Neuronal stem cell (in vitro differentiated cells): ENCODE measurements at regions not wholly inside any gene's neighbourhood (a gene's known extent, or its start where the extent isn't known, plus 50 kb on each side); places are given as distances from the start of the nearest gene placed in this dataset.

Experiments
- DNase-seq: peaks from one replicate; pipeline ENCODE4 v3.0.0-alpha.2; 2013; ENCODE audit warnings: low spot score
- H2AFZ ChIP-seq: one replicate; pipeline ENCODE4 v1.6.1; 2013; ENCODE audit warnings: mild to moderate bottlenecking, low read length, inconsistent platforms
- H2AK5ac ChIP-seq: 2 replicates; pipeline ENCODE4 v1.6.1; 2013; ENCODE audit warnings: low read depth, mild to moderate bottlenecking, inconsistent platforms, low read length, moderate library complexity, mixed read lengths
- H2BK120ac ChIP-seq: 2 replicates; pipeline ENCODE4 v1.6.1; 2013; ENCODE audit warnings: low read depth, mild to moderate bottlenecking, inconsistent platforms, low read length, moderate library complexity, mixed read lengths
- H2BK12ac ChIP-seq: one replicate; pipeline ENCODE4 v1.6.1; 2013; ENCODE audit warnings: low read length, inconsistent platforms
- H2BK15ac ChIP-seq: 2 replicates; pipeline ENCODE4 v1.6.1; 2013; ENCODE audit warnings: mild to moderate bottlenecking, low read length, inconsistent platforms, mixed read lengths
- H2BK5ac ChIP-seq: one replicate; pipeline ENCODE4 v1.6.1; 2013; ENCODE audit warnings: inconsistent platforms, mild to moderate bottlenecking, low read length, moderate library complexity
- H3K14ac ChIP-seq: one replicate; pipeline ENCODE4 v1.6.1; 2013; ENCODE audit warnings: low read length, inconsistent platforms
- H3K18ac ChIP-seq: 2 replicates; pipeline ENCODE4 v1.6.1; 2013; ENCODE audit warnings: low read length, inconsistent platforms
- H3K23ac ChIP-seq: 2 replicates; pipeline ENCODE4 v1.6.1; 2013; ENCODE audit warnings: low read depth, mild to moderate bottlenecking, mixed read lengths, low read length, inconsistent platforms; ENCODE audit not compliant: poor library complexity
- H3K27ac ChIP-seq: replicated peaks from 3 replicates; pipeline ENCODE4 v1.5.1; 2013; ENCODE audit warnings: low read length, inconsistent platforms
- H3K27me3 ChIP-seq, 3 experiments: 2 replicates each; pipeline ENCODE4 v1.6.1; 2013; ENCODE audit warnings: low read length in 3 of 3, mild to moderate bottlenecking in 2 of 3, inconsistent platforms in 1 of 3, low read depth in 1 of 3, mixed read lengths in 1 of 3, moderate library complexity in 1 of 3; ENCODE audit not compliant: control insufficient read depth in 3 of 3, insufficient read depth in 3 of 3
- H3K36me3 ChIP-seq, 2 donors: replicated peaks in 1 of 2; 2 replicates each; pipeline ENCODE4 v1.6.1; 2013; ENCODE audit warnings: low read length in 2 of 2; ENCODE audit not compliant: control insufficient read depth in 2 of 2, insufficient read depth in 2 of 2
- H3K4ac ChIP-seq: 2 replicates; pipeline ENCODE4 v1.6.1; 2013; ENCODE audit warnings: inconsistent platforms, mild to moderate bottlenecking, low read length, moderate library complexity
- H3K4me1 ChIP-seq, 2 donors: 1 replicate in 1 of 2; 2 replicates in 1 of 2; pipeline ENCODE4 v1.6.1; 2013; ENCODE audit warnings: low read length in 2 of 2, low read depth in 1 of 2; ENCODE audit not compliant: control insufficient read depth in 2 of 2, insufficient read depth in 1 of 2
- H3K4me2 ChIP-seq: one replicate; pipeline ENCODE4 v1.6.1; 2013; ENCODE audit warnings: mild to moderate bottlenecking, low read length, inconsistent platforms; ENCODE audit not compliant: insufficient read depth, poor library complexity, severe bottlenecking
- H3K4me3 ChIP-seq, 2 donors: 2 replicates each; pipeline ENCODE4 v1.5.1; 2013; ENCODE audit warnings: low read length in 2 of 2, mild to moderate bottlenecking in 2 of 2, inconsistent platforms in 1 of 2, moderate library complexity in 1 of 2
- H3K79me1 ChIP-seq: one replicate; pipeline ENCODE4 v1.6.1; 2013; ENCODE audit warnings: low read depth, mild to moderate bottlenecking, inconsistent platforms, low read length, moderate library complexity
- H3K9ac ChIP-seq: one replicate; pipeline ENCODE4 v1.6.1; 2013; ENCODE audit warnings: mild to moderate bottlenecking, low read depth, low read length, inconsistent platforms; ENCODE audit not compliant: poor library complexity
- H3K9me3 ChIP-seq, 2 donors: replicated peaks in 1 of 2; 2 replicates each; pipeline versions ENCODE3 to v1.6.1; 2013; ENCODE audit warnings: low read length in 2 of 2, mild to moderate bottlenecking in 2 of 2, inconsistent platforms in 1 of 2, low read depth in 1 of 2, mixed read lengths in 1 of 2, moderate library complexity in 1 of 2; ENCODE audit not compliant: control insufficient read depth in 2 of 2, insufficient read depth in 1 of 2
- H4K8ac ChIP-seq: one replicate; pipeline ENCODE4 v1.6.1; 2013; ENCODE audit warnings: low read depth, mild to moderate bottlenecking, inconsistent platforms, low read length, moderate library complexity
- H4K91ac ChIP-seq: one replicate; pipeline ENCODE4 v1.6.1; 2013; ENCODE audit warnings: low read length, low read depth, mild to moderate bottlenecking, inconsistent platforms; ENCODE audit not compliant: poor library complexity
- WGBS, 2 donors: extraction: QIAGEN DNeasy Blood & Tissue Kit; methylation state at CpG; one replicate each; pipeline ENCODE4 v1.1.7; 2013; ENCODE audit warnings: missing lambda C conversion rate in 2 of 2, mixed read lengths in 1 of 2; ENCODE audit not compliant: insufficient read length in 2 of 2, insufficient replicate concordance in 1 of 2; ENCODE audit errors: extremely low coverage in 2 of 2; 5-methylcytosine and 5-hydroxymethylcytosine counted together

GRCh38 chr10:30788307-30788706, 158.8 kb upstream of the LYZL2 start:
- Histone ChIP-seq H3K23ac (no peak overlapping the region), H2AK5ac (no peak overlapping the region), H3K14ac (no peak overlapping the region), H3K27me3 (peaks cover 0 to 6% (median 0%) of the 10 kb centered on the region in 3 experiments), H3K79me1 (no peaks in the 10 kb centered on the region), H3K18ac (no peak overlapping the region), H3K27ac (no peak overlapping the region), H3K9me3 (peaks cover 4 to 5% of the 10 kb centered on the region in 2 donors), H3K36me3 (no peaks in the 10 kb centered on the region), H2BK12ac (no peak overlapping the region), H3K4me2 (no peak overlapping the region), H2AFZ (no peak overlapping the region), H4K91ac (no peak overlapping the region), H3K4ac (no peak overlapping the region), H4K8ac (no peak overlapping the region), H2BK120ac (no peak overlapping the region), H2BK5ac (no peak overlapping the region), H3K4me1 (peaks cover 7 to 8% of the 10 kb centered on the region in 2 donors), H2BK15ac (no peak overlapping the region), H3K4me3 (no peak overlapping the region), H3K9ac (no peak overlapping the region)
- DNase-seq, result no peak
- no CpG with 5 or more reads among the region's 3 CpGs for WGBS, 2 donors

- H2BK12ac ChIP-seq, result no peak overlapping the region
- peaks cover 0 to 6% (median 0%) of the 10 kb centered on the region in 3 experiments for H3K27me3 ChIP-seq
- no peak overlapping the region for H3K4ac ChIP-seq
- WGBS, 2 donors, result no CpG with 5 or more reads among the region's 2 CpGs
- H3K79me1 ChIP-seq, result no peaks in the 10 kb centered on the region
- H4K8ac ChIP-seq, result no peak overlapping the region
- no peak overlapping the region for H3K27ac ChIP-seq
- no peaks in the 10 kb centered on the region for H3K9me3 ChIP-seq
- H3K4me1 ChIP-seq, result peaks cover 7 to 8% of the 10 kb centered on the region in 2 donors
- H3K18ac ChIP-seq, result no peak overlapping the region
- H2BK120ac ChIP-seq, result no peak overlapping the region
- H2AFZ ChIP-seq, result no peak overlapping the region
- no peak overlapping the region for H4K91ac ChIP-seq
- no peak overlapping the region for H3K23ac ChIP-seq
- H3K14ac ChIP-seq, result no peak overlapping the region
- no peak overlapping the region for H3K4me2 ChIP-seq
- H3K9ac ChIP-seq, result no peak overlapping the region
- no peak overlapping the region for H2BK15ac ChIP-seq
- no peak for DNase-seq
- H3K4me3 ChIP-seq, result no peak overlapping the region
- H2BK5ac ChIP-seq, result no peak overlapping the region
- no peaks in the 10 kb centered on the region for H3K36me3 ChIP-seq
- H2AK5ac ChIP-seq, result no peak overlapping the region
Observed at GRCh38 chr10:30786906-30787305, 157.4 kb upstream of the LYZL2 start.

- Histone ChIP-seq H2BK15ac (no peak overlapping the region), H3K18ac (no peak overlapping the region), H3K9ac (no peak overlapping the region), H3K4me1 (peaks cover 8 to 12% of the 10 kb centered on the region in 2 donors), H3K4me3 (no peak overlapping the region), H4K8ac (no peak overlapping the region), H2BK5ac (no peak overlapping the region), H3K27me3 (peaks cover 0 to 6% (median 0%) of the 10 kb centered on the region in 3 experiments), H2BK12ac (no peak overlapping the region), H3K4ac (no peak overlapping the region), H2AK5ac (no peak overlapping the region), H4K91ac (no peak overlapping the region), H3K14ac (no peak overlapping the region), H3K36me3 (no peaks in the 10 kb centered on the region), H2AFZ (peak overlapping the region; percentile 90), H3K9me3 (no peaks in the 10 kb centered on the region), H3K4me2 (no peak overlapping the region), H3K79me1 (no peaks in the 10 kb centered on the region), H3K27ac (no peak overlapping the region), H2BK120ac (no peak overlapping the region), H3K23ac (no peak overlapping the region)
- DNase-seq, result no peak
Observed at GRCh38 chr10:30786131-30786530, 156.6 kb upstream of the LYZL2 start.

- peak overlapping the region; percentile 48 to 68 for H3K4me3 ChIP-seq
- no peaks in the 10 kb centered on the region for H3K9me3 ChIP-seq
- no peaks in the 10 kb centered on the region for H3K36me3 ChIP-seq
- H3K18ac ChIP-seq, result peak overlapping the region; percentile 84
- peak overlapping the region; percentile 54 for H2BK5ac ChIP-seq
- H2AFZ ChIP-seq, result peak overlapping the region; percentile 90
- no peak overlapping the region for H4K8ac ChIP-seq
- H3K14ac ChIP-seq, result no peak overlapping the region
- H3K4ac ChIP-seq, result no peak overlapping the region
- H2BK12ac ChIP-seq, result no peak overlapping the region
- H3K23ac ChIP-seq, result no peak overlapping the region
- peak overlapping the region; percentile 54 for H3K4me2 ChIP-seq
- no CpG with 5 or more reads among the region's 63 CpGs for WGBS, 2 donors
- DNase-seq, result peak; percentile 91
- no peaks in the 10 kb centered on the region for H3K79me1 ChIP-seq
- no peak overlapping the region for H4K91ac ChIP-seq
- H2BK15ac ChIP-seq, result no peak overlapping the region
- H2AK5ac ChIP-seq, result no peak overlapping the region
- peaks cover 8 to 13% of the 10 kb centered on the region in 2 donors for H3K4me1 ChIP-seq
- H2BK120ac ChIP-seq, result no peak overlapping the region
- H3K9ac ChIP-seq, result no peak overlapping the region
- peak overlapping the region; percentile 77 for H3K27ac ChIP-seq
- H3K27me3 ChIP-seq, result peaks cover 0 to 6% (median 0%) of the 10 kb centered on the region in 3 experiments
Observed at GRCh38 chr10:30784897-30785605, 155.5 kb upstream of the LYZL2 start.
